ENCODE measurements at regions not wholly inside any gene's neighbourhood (a gene's known extent, or its start where the extent isn't known, plus 50 kb on each side); places are given as distances from the start of the nearest gene placed in this dataset.

- Histone ChIP-seq H3K9me3 (no peaks in the 10 kb centered on the region), H3K27me3 (peaks cover 5% of the 10 kb centered on the region; the same call in 1 of the 2 replicates), H3K4me1 (no peaks in the 10 kb centered on the region), H3K36me3 (no peaks in the 10 kb centered on the region), H3K4me3 (ENCODE audit: low read depth, low read length) (no peak overlapping the region)
- DNase-seq: no peak
- TF ChIP-seq, protein P1, sequence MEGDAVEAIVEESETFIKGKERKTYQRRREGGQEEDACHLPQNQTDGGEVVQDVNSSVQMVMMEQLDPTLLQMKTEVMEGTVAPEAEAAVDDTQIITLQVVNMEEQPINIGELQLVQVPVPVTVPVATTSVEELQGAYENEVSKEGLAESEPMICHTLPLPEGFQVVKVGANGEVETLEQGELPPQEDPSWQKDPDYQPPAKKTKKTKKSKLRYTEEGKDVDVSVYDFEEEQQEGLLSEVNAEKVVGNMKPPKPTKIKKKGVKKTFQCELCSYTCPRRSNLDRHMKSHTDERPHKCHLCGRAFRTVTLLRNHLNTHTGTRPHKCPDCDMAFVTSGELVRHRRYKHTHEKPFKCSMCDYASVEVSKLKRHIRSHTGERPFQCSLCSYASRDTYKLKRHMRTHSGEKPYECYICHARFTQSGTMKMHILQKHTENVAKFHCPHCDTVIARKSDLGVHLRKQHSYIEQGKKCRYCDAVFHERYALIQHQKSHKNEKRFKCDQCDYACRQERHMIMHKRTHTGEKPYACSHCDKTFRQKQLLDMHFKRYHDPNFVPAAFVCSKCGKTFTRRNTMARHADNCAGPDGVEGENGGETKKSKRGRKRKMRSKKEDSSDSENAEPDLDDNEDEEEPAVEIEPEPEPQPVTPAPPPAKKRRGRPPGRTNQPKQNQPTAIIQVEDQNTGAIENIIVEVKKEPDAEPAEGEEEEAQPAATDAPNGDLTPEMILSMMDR (IDR thresholded peaks at IDR 0.05; ENCODE audit: low read depth, low read length): no peak
Measured at GRCh38 chr7:121595758-121596696, 199.9 kb upstream of the FAM3C start.

DNA sequence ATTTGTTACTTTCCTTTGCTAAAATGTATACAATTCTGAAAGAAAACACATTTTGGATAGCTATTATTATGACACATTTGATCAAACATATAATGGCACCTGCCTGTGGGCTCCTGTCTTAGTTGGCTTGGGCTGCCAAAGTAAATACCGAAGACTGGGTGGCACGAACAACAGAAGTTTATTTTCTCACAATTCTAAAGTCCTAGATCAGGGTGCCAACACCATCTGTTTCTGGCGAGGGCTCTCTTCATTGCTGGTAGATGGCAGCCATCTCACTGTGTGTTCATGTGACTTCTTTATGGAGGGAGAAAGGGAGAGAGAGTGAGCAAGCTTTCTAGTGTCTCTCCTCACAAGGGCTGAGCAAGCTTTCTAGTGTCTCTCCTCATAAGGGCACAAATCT is 195.8 kb upstream of the FAM3C start:
- TF ChIP-seq, protein P1 (IDR thresholded peaks at IDR 0.05; ENCODE audit: low read depth, low read length): no peak
- H3K27me3 ChIP-seq: peaks cover 5% of the 10 kb centered on the region; the same call in 1 of the 2 replicates
- no peaks in the 10 kb centered on the region for H3K36me3 ChIP-seq
- H3K9me3 ChIP-seq: no peaks in the 10 kb centered on the region
- DNase-seq: no peak
- no peaks in the 10 kb centered on the region for H3K4me1 ChIP-seq
- H3K4me3 ChIP-seq (ENCODE audit: low read depth, low read length): no peak overlapping the region

DNA sequence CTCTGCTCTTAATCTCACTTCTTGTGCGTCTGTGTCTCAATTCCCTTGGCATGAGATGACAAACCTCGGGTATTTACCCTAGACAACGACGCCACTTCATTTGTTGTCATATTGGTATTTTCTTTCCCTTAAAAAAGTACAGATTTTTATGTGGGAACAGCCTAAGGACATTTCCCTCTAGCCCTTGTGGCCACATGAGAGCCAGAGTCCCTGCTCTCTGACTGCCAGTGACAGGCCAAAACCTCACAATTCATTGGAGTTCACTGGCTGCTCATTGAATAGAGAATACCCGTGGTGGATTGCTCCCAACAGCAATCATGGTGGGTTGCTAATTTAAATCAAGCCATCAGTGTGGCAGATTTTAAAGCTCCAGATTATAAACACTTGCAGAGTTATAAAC is 191.3 kb upstream of the FAM3C start:
- Histone ChIP-seq H3K27me3 (peaks cover 3% of the 10 kb centered on the region; the same call in 1 of the 2 replicates), H3K4me3 (ENCODE audit: low read depth, low read length) (no peak overlapping the region), H3K4me1 (no peaks in the 10 kb centered on the region), H3K36me3 (no peaks in the 10 kb centered on the region), H3K9me3 (no peaks in the 10 kb centered on the region)
- no peak for DNase-seq
- TF ChIP-seq, protein P1 (IDR thresholded peaks at IDR 0.05; ENCODE audit: low read depth, low read length): no peak

DNA sequence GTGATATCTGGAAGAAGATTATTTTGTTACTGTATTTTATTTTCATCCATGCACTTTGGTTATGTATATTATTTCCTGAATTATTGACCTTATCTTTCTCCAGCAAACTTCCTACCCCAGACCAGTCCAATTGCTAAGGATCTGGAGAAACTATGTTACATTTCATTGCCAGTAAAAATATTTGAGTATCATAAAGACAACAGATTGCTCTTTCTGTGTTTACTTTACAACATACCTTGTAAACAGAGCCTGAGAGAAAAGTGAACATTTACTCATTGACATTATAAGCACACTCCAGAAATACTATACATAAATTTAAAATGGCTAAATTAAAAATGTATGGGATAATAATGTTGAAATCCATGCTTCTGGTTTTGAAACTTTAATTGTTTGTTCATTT is 186.2 kb upstream of the FAM3C start:
- no peak for DNase-seq
- Histone ChIP-seq H3K9me3 (no peaks in the 10 kb centered on the region), H3K4me1 (no peaks in the 10 kb centered on the region), H3K4me3 (ENCODE audit: low read depth, low read length) (no peak overlapping the region), H3K36me3 (no peaks in the 10 kb centered on the region), H3K27me3 (peaks cover 20% of the 10 kb centered on the region)
- TF ChIP-seq, protein P1 (IDR thresholded peaks at IDR 0.05; ENCODE audit: low read depth, low read length): no peak

- Histone ChIP-seq H3K27me3 (peaks cover 21% of the 10 kb centered on the region), H3K4me3 (ENCODE audit: low read depth, low read length) (no peak overlapping the region), H3K9me3 (no peaks in the 10 kb centered on the region), H3K4me1 (no peaks in the 10 kb centered on the region), H3K36me3 (no peaks in the 10 kb centered on the region)
- TF ChIP-seq, protein P1 (IDR thresholded peaks at IDR 0.05; ENCODE audit: low read depth, low read length): no peak
- no peak for DNase-seq
Measured at GRCh38 chr7:121579639-121580038, 183.5 kb upstream of the FAM3C start.

GRCh38 chr7:121578669-121579068 is 182.6 kb upstream of the FAM3C start:
- no peak for DNase-seq
- Histone ChIP-seq H3K9me3 (no peaks in the 10 kb centered on the region), H3K27me3 (peaks cover 21% of the 10 kb centered on the region), H3K36me3 (no peaks in the 10 kb centered on the region), H3K4me1 (no peaks in the 10 kb centered on the region), H3K4me3 (ENCODE audit: low read depth, low read length) (no peak overlapping the region)
- TF ChIP-seq, protein P1 (IDR thresholded peaks at IDR 0.05; ENCODE audit: low read depth, low read length): no peak

Data from BE2C (cell line).